Activated CD4-positive, alpha-beta T cell treated with anti-CD3 and anti-CD28 coated beads, Interleukin-2, amount 50 U/mL, for 48 hours (primary cell): ENCODE measurements at regions not wholly inside any gene's neighbourhood (a gene's known extent, or its start where the extent isn't known, plus 50 kb on each side); places are given as distances from the start of the nearest gene placed in this dataset.
A peak's percentile ranks its signal among the peaks of the same experiment; 100 is the strongest.
"Not testable (repeated sequence)": the region's sequence is repeated elsewhere in the genome, so short reads cannot be mapped to it uniquely, and the experiment has no call there.

ENCODE experiments used
- DNase-seq, 2 experiments: peaks; one replicate each; pipeline ENCODE4 v3.0.0-alpha.2; 2020

GRCh38 chr1:222415441-222415840, 132.5 kb downstream of the HHIPL2 start:
- no peak for DNase-seq

- DNase-seq: no peak
Observed at GRCh38 chr1:222413991-222414549, 133.8 kb downstream of the HHIPL2 start.

GRCh38 chr1:222413436-222413835, 134.5 kb downstream of the HHIPL2 start:
- DNase-seq: no peak

- no peak for DNase-seq
Observed at GRCh38 chr1:222404710-222405109, 143.2 kb downstream of the HHIPL2 start.

- DNase-seq: no peak
Observed at GRCh38 chr1:222399197-222399596, 148.7 kb downstream of the HHIPL2 start.

GRCh38 chr1:222394224-222394623, 153.7 kb downstream of the HHIPL2 start:
- no peak for DNase-seq

- no peak for DNase-seq
Observed at GRCh38 chr1:222392556-222392955, 155.3 kb downstream of the HHIPL2 start.

GRCh38 chr1:222390181-222390580, 157.7 kb downstream of the HHIPL2 start:
- no peak for DNase-seq

GRCh38 chr1:222387007-222387814, 160.7 kb downstream of the HHIPL2 start:
- peak in 1 of 2 experiments; percentile 5 for DNase-seq

- DNase-seq: no peak
Observed at GRCh38 chr1:222385955-222386354, 161.9 kb downstream of the HHIPL2 start.

GRCh38 chr1:222385262-222385661, 162.6 kb downstream of the HHIPL2 start:
- no peak for DNase-seq

- no peak for DNase-seq
Observed at GRCh38 chr1:222384531-222384930, 163.4 kb downstream of the HHIPL2 start.

GRCh38 chr1:222382171-222382570, 165.7 kb downstream of the HHIPL2 start:
- no peak for DNase-seq

- DNase-seq: no peak
Observed at GRCh38 chr1:222377428-222378088, 170.3 kb downstream of the HHIPL2 start.

- DNase-seq: not testable (repeated sequence)
Observed at GRCh38 chr1:222376791-222377190, 171.1 kb downstream of the HHIPL2 start.

GRCh38 chr1:222375701-222376100, 172.2 kb downstream of the HHIPL2 start:
- no peak for DNase-seq

GRCh38 chr1:222373831-222374602, 173.9 kb downstream of the HHIPL2 start:
- no peak for DNase-seq

GRCh38 chr1:222373216-222373615, 174.7 kb downstream of the HHIPL2 start:
- no peak for DNase-seq

GRCh38 chr1:222372221-222372620, 175.7 kb downstream of the HHIPL2 start:
- no peak for DNase-seq

- DNase-seq: no peak
Observed at GRCh38 chr1:222370913-222371675, 176.8 kb downstream of the HHIPL2 start.

GRCh38 chr1:222370081-222370912, 177.6 kb downstream of the HHIPL2 start:
- DNase-seq: no peak

- DNase-seq: no peak
Observed at GRCh38 chr1:222369148-222369547, 178.8 kb downstream of the HHIPL2 start.
